ENCODE measurements at regions not wholly inside any gene's neighbourhood (a gene's known extent, or its start where the extent isn't known, plus 50 kb on each side); places are given as distances from the start of the nearest gene placed in this dataset.
"Not testable (repeated sequence)": the region's sequence is repeated elsewhere in the genome, so short reads cannot be mapped to it uniquely, and the experiment has no call there.

- no peak for DNase-seq
Measured at GRCh38 chr13:95388420-95389079, 87.3 kb upstream of the ABCC4 start.

DNA sequence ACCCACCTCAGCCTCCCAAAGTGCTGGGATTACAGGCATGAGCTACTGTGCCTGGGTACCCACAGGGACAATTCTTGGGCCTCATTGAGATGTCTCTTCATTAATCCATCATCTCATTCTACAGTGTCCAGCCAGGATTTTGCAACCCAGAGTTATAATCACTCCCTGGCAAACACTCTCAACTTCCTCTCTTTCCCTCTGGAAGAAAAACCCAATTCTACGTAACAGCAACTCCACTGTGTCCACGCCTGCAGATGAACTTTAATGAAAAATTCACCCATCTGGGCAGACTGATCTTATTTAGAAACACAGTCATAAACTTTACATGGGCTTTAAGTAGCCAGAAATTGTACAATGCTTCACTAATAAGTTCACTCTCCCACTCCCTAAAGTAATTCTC is 90.1 kb upstream of the ABCC4 start:
- no peak for DNase-seq

DNA sequence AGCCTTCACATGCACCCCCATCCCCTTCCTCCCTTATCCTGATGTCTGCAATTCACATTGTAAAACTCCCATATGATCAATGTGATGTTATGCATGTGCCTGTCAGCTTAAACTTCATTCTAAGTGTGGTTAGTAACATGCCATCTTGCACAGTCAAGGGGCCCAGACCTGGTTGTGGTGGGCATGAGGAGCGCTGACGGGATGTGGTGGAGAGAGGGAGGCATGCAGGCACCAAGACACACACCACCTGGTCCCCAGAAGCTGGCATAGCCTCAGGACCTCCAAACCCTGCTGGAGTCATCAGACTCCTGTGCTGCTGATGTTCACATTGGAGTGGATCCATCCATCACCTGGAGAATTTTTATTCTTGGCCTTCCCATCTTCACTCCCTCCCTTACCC is 90.5 kb upstream of the ABCC4 start:
- DNase-seq, result no peak

DNA sequence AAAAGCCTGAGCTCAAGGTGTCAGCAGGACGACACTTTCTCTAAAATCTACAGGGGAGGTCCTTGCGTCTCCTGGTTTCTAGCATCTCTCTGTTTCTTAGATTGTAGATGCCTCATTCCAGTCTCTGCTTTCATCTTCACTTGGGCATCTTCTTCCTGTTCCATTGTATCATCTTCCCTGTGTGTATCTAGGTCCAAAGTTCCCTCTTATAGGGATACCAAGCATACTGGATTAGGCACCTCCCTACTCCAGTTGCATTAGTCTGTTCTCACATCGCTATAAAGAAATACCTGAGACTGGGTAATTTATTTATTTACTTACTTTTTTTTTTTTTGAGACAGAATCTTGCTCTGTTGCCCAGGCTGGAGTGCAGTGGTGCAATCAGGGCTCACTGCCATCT is 91.3 kb upstream of the ABCC4 start:
- no peak for DNase-seq

DNA sequence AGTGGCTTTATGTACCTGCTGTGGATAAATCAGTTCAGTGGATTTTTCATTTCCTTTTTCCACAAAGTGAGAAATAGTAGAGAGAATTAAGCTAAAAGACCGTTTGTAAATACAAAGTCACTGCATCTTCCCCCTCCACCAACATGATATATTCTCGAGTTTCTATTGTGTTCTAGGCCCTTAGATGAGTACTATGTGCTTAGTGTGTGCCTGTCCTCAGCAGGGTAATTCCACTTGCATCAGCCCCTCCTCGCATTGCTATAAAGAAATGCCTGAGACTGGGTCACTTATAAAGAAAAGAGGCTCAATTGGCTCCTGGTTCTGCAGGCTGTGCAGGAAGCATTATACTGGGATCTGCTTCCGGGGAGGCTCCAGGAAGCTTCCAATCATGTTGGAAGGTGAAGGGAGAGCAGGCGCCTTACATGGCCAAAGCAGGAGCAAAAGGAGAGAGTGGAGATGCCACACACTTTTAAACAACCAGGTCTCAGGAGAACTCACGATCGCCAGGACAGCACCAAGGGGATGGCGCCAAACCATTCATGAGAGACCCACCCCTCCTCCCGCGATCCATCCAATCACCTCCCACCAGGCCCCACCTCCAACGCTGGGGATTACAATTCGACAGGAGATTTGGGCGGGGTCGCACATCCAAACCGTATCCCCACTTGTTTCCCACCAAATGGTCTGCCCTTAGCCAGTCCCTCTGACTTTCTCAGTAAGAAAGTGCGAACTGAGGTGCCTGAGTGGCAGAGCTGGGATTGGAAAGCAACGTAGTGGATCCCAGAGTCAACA is 102.3 kb upstream of the ABCC4 start:
- peak in 13 of 51 donors; percentile 3 to 43 (median 19) for DNase-seq

DNA sequence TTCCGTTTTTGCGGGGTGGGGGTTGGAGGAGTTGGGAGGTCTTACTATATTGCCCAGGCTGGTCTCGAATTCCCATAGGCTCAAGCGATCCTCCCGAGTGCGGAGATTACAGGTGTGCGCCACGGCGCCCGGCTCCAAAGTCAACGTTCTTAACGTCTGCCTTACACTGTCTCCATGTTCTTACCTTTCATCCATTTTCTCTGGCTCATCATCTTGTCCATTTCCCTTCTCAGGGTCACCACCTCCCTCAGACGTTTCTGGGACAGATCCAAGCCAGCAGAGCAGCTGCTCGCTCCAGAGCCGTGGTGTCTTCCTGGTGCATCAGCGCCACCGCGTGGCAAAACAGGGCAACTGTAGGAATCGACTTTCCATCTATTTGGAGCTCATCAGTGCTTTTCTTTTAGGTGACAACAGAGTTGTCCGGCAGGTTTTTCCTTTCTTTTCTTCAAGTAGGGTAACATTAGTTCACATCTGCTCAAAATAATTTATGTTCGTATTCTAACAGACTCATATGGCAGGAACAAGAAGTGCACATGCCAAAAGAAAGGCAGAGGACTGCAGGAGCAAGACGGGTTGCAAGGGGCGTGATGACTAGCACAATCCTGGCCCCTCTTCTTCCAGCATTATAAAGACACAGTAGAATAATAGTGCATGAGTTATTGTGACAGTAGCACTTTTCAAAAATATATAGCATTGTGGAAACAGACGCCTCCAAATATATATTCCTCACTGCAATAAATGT is 103.1 kb upstream of the ABCC4 start:
- peak; percentile 5 to 91 (median 70) for DNase-seq

DNA sequence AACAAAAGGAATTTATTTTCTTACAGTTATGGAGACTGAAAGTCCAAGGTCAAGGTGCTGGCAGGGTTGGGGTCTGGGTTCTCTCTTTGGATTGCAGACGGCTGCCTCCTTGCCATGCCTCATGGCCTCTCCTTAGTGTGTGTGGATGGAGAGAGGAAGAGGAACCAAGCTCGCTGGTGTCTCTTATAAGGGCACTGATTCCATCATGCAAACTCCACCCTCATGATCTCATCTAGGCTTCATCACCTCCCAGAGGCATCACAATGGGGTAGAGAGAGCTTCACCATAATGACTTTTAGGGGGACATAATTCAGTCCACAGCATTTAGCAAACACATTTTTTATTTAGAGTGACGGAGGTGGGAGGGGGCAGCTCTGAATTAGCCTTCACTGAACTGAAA is 104.9 kb upstream of the ABCC4 start:
- DNase-seq, result no peak

DNA sequence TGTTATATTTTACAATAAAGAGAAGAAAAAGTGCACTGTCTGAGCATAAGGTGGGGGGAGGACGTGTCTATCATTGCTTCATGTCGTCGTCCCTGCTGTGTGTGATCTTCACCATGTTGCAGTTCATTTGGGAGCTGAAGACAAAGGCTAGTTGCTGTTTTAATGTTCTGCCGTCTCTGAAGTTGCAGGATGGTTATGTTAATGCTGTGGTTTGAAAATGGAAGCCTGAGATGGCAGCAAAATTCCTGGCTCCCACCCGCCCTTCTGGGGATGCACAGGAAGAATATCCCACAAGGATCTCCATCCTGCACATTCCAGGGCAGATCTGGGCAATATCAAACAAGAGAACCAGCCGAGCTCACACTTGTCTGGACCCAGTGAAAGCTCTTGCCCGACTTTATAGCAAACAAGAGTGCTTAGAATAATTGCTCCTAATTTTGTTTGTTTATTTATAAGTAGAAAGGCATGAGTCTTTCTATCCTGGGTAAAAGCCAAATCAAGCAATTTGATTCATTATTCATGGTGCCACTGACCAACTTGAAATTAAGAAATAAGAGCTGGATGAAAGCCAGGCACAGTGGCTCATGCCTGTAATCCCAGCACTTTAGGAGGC is 110.3 kb upstream of the ABCC4 start:
- DNase-seq, result no peak

DNA sequence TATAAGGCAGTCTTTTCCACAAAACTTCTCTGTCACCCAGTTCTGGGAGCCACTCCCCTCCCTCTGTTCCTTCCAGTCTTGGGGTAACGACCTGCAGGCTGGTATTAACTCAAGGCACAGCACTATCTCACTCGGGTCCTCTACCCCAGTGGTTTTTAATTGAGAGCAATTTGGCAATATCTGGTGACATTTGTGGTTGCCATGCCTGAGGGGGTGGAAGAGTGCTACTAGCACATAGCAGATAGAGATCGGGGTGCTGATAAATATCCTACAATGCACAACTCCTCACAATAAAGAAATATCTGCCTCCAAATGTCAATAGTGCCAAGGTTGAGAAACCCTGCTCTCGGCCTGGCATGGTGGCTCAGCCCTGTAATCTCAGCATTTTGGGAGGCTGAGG is 117.7 kb upstream of the ABCC4 start:
- no peak for DNase-seq

DNA sequence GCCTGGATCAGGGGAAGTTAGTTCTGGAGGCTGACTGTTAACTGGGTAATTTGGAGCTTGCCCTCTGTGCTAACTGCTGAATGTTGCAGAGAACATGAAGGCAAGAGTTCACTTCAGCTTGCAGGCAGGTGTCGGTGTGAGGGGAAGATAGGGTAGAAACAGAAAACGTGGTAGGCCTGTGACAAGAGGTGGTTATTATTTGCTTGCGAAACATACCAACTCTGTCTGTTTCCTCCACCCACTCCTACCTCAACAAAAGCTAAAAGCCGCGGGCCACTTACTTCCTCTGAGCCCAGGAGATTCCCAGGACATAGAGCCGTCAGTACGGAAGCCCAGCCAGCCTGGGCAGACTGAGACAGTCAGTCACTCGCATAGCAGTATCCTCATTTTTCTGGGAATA is 119.2 kb upstream of the ABCC4 start:
- no peak for DNase-seq

- no peak for DNase-seq
Measured at GRCh38 chr13:95426631-95427030, 125.4 kb upstream of the ABCC4 start.

GRCh38 chr13:95430525-95430924 is 122.0 kb upstream of the CLDN10 start:
- DNase-seq, result not testable (repeated sequence)

- no peak for DNase-seq
Measured at GRCh38 chr13:95432141-95432540, 120.4 kb upstream of the CLDN10 start.

- no peak for DNase-seq
Measured at GRCh38 chr13:95433537-95433936, 119.0 kb upstream of the CLDN10 start.

- DNase-seq, result no peak
Measured at GRCh38 chr13:95434111-95434510, 118.4 kb upstream of the CLDN10 start.

GRCh38 chr13:95437561-95437960 is 115.0 kb upstream of the CLDN10 start:
- no peak for DNase-seq

DNA sequence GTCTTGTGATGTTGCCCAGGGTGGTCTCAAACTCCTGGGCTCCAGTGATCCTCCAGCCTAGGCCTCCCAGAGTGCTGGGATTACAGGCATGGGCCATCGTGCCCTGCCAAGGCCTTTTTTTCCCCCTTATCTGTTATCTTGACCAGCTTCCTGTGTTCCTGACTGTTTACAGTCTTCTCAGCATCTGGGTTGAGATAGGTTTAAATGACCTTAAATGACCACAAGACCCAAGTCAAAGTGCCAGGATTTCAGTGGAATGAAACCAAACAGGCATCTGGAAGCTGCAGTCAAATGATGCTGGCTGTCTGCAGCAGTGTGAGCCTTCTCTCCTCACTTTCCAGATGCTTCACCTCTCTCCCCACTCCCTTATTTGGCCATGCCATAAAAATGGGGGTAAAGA is 114.2 kb upstream of the CLDN10 start:
- no peak for DNase-seq

GRCh38 chr13:95440441-95441088 is 112.0 kb upstream of the CLDN10 start:
- DNase-seq, result no peak

DNA sequence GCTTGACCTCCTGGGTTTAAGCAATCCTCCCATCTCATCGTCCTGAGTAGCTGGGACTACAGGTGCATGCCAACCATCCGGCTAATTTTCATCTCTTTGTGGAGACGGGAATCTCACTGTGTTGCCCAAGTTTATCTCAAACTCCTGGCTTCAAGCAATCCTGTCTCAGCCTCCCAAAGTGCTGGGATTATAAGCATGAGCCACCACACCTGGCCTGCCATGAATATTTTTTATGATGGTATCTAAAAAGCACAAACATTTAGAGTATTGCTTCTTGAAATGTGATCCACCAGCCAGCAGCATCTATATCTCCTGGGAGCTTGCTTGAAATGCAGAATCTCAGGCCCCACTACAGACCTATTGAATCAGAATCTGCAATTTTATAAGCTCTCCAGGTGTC is 111.2 kb upstream of the CLDN10 start:
- no peak for DNase-seq

DNA sequence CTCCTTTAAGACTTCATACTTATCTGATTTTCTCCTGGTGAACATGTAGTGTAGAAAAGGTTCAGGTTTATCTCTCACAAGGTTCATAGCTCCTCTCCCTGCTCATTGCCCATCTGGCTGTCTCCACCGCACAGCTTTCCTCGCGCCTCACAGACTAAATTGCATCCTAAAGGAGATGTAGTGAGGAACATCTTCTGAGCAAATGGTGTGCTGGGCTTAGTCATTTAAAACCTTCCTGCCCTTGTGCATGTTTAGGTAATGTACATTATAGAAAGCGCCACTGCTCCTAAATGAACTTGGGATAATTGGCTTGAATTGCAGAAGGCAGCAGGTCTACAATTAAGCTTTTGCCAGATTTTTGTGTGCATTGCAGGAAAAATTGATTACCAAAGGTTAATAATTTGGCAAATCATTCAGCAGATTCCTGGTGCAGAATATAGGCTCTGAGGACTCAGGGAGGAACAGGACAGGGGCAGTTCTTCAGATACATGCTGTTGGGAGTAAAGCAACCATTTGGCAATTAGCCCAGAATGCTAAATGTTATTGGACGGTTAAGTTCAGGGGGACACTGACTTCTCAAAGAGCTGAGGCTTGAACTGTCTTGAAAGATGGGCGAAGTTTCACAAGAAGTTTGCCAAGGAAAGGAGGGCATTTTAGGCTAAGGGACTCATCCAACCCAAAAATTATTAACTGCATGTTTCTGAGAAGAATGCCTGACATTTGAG is 108.4 kb upstream of the CLDN10 start:
- no peak for DNase-seq

DNA sequence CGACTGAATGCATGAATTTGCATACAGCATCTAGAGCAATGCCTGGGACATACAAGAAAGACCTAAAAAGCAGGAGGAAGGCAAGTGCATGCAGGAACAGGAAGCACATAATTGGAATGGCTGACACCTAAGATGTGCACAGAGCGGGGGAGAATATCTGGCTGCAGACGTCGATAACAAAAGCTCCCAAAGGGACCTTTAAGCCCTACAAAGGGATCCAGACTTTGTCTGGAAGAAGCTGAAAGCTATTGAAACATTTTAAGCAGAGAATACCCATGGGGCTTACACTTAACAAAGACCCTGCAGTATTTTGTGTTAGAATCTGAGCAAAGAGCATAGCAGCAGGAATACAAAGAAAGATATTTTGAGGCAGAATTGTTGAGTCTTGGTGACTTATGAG is 107.4 kb upstream of the CLDN10 start:
- no peak for DNase-seq
